Stomach (tissue), 8 donors: ENCODE measurements at regions not wholly inside any gene's neighbourhood (a gene's known extent, or its start where the extent isn't known, plus 50 kb on each side); places are given as distances from the start of the nearest gene placed in this dataset.

Source experiments
- DNase-seq, 2 donors: peaks; one replicate each; pipeline versions ENCODE4 v3.0.0 to v3.0.0-alpha.2; 2013 to 2019
- H3K27ac ChIP-seq, 5 donors: fragments of 200-600 bp in 4 of 5; sonication (generic) in 4 of 5; one replicate each; pipeline ENCODE4 v1.5.1; 2013 to 2019; ENCODE audit warnings: mild to moderate bottlenecking in 1 of 5, moderate library complexity in 1 of 5
- H3K27me3 ChIP-seq, 3 donors: fragments of 200-600 bp; sonication (generic); one replicate each; pipeline ENCODE4 v1.5.1; 2017 to 2019; ENCODE audit warnings: mixed run types in 1 of 3
- H3K36me3 ChIP-seq, 4 donors: fragments of 200-600 bp; sonication (generic); 1 replicate in 3 of 4; 2 replicates in 1 of 4; pipeline ENCODE4 v1.5.1; 2016 to 2019
- H3K4me1 ChIP-seq, 4 donors: fragments of 200-600 bp; sonication (generic); one replicate each; pipeline ENCODE4 v1.5.1; 2016 to 2019
- H3K4me3 ChIP-seq, 4 donors: fragments of 200-600 bp; sonication (generic) in 3 of 4; one replicate each; pipeline ENCODE4 v1.5.1; 2016 to 2019; ENCODE audit warnings: mild to moderate bottlenecking in 1 of 4
- H3K9me3 ChIP-seq, 4 donors: fragments of 200-600 bp; sonication (generic); one replicate each; pipeline ENCODE4 v1.5.1; 2016 to 2019
- CTCF ChIP-seq, 7 experiments: fragments of 450-650 bp in 4 of 7; fragments of 200-600 bp in 3 of 7; sonication (generic) in 3 of 7; IDR thresholded peaks; one replicate each; pipeline ENCODE4 v1.5.1; 2016 to 2019; ENCODE audit warnings: antibody characterized with exemption in 7 of 7, control low read depth in 2 of 7, mild to moderate bottlenecking in 1 of 7
- EP300 ChIP-seq: sonication (generic); formaldehyde crosslinking; IDR thresholded peaks from one replicate; pipeline ENCODE4 v1.6.1; 2017; ENCODE audit warnings: antibody characterized with exemption
- POLR2A ChIP-seq, 4 donors: fragments of 450-650 bp; IDR thresholded peaks; one replicate each; pipeline ENCODE4 v1.6.1; 2016; ENCODE audit warnings: antibody characterized with exemption in 4 of 4, control low read depth in 2 of 4, mild to moderate bottlenecking in 1 of 4, moderate library complexity in 1 of 4
- POLR2AphosphoS5 ChIP-seq, 3 donors: sonication (generic); formaldehyde crosslinking; IDR thresholded peaks; one replicate each; pipeline ENCODE4 v1.6.1; 2016; ENCODE audit warnings: antibody characterized with exemption in 3 of 3
- WGBS, 5 donors: extraction: QIAGEN DNeasy Blood & Tissue Kit in 3 of 5; methylation state at CpG; one replicate each; pipeline versions ENCODE4 v1.1.5 to v1.1.7; 2013 to 2018; 5-methylcytosine and 5-hydroxymethylcytosine counted together
- intact Hi-C: fragments of 100-400 bp; cut with DNase I; formaldehyde crosslinking; loops from one replicate; pipeline ENCODE4 v1.15.1; 2023; ENCODE audit warnings: low total_unique reads
- donor health status: healthy with polysubstance abuse.
- donor health status: Bipolar disorder and iron deficiency.
- donor health status: healthy.

- Histone ChIP-seq H3K36me3 (no peaks in the 10 kb centered on the region), H3K27me3 (no peaks in the 10 kb centered on the region), H3K9me3 (peaks cover 0 to 22% (median 8%) of the 10 kb centered on the region in 4 donors), H3K4me1 (no peaks in the 10 kb centered on the region), H3K27ac (no peak overlapping the region), H3K4me3 (no peak overlapping the region)
- TF ChIP-seq POLR2A (IDR thresholded peaks at IDR 0.05) (no peak), EP300 (no peak), CTCF (IDR thresholded peaks at IDR 0.05) (no peak), POLR2AphosphoS5 (IDR thresholded peaks at IDR 0.05) (no peak)
- no peak for DNase-seq
- intact Hi-C loops: no loop called here
- 73 to 77% (median 74%) methylated on average over 4 of the region's 4 CpGs for WGBS, 5 donors
These were observed 381.0 kb upstream of the TPK1 start for GRCh38 chr7:145216866-145217265.

- Histone ChIP-seq H3K4me3 (no peak overlapping the region), H3K27me3 (no peaks in the 10 kb centered on the region), H3K9me3 (peaks cover 0 to 8% (median 3%) of the 10 kb centered on the region in 4 donors), H3K27ac (no peak overlapping the region), H3K36me3 (no peaks in the 10 kb centered on the region), H3K4me1 (no peaks in the 10 kb centered on the region)
- intact Hi-C loops: no loop called here
- 54 to 70% (median 67%) methylated on average over 6 of the region's 6 CpGs for WGBS, 5 donors
- DNase-seq: peak in 1 of 2 donors; percentile 1
- no peak for TF ChIP-seq POLR2A (IDR thresholded peaks at IDR 0.05)
These were observed 376.2 kb upstream of the TPK1 start for GRCh38 chr7:145212050-145212449.

- Histone ChIP-seq H3K4me1 (no peaks in the 10 kb centered on the region), H3K27me3 (no peaks in the 10 kb centered on the region), H3K27ac (no peak overlapping the region), H3K36me3 (no peaks in the 10 kb centered on the region), H3K9me3 (peaks cover 0 to 8% (median 3%) of the 10 kb centered on the region in 4 donors), H3K4me3 (no peak overlapping the region)
- 47 to 60% (median 50%) methylated on average over 2 of the region's 2 CpGs for WGBS, 5 donors
- no peak for DNase-seq
- no peak for TF ChIP-seq POLR2A (IDR thresholded peaks at IDR 0.05)
- no peak for TF ChIP-seq POLR2AphosphoS5 (IDR thresholded peaks at IDR 0.05)
- no peak for TF ChIP-seq CTCF (IDR thresholded peaks at IDR 0.05)
- no peak for TF ChIP-seq EP300
- intact Hi-C loops: no loop called here
These were observed 375.4 kb upstream of the TPK1 start for GRCh38 chr7:145211211-145211610.

- no peak for TF ChIP-seq POLR2A (IDR thresholded peaks at IDR 0.05)
- no peak for TF ChIP-seq EP300
- no peak for TF ChIP-seq POLR2AphosphoS5 (IDR thresholded peaks at IDR 0.05)
- no peak for TF ChIP-seq CTCF (IDR thresholded peaks at IDR 0.05)
- no peaks in the 10 kb centered on the region for H3K27me3 ChIP-seq
- DNase-seq: no peak
- H3K9me3 ChIP-seq: peaks cover 0 to 4% (median 0%) of the 10 kb centered on the region in 4 donors
- intact Hi-C loops: no loop called here
- no peak overlapping the region for H3K4me3 ChIP-seq
- no peak overlapping the region for H3K27ac ChIP-seq
- no peaks in the 10 kb centered on the region for H3K4me1 ChIP-seq
- WGBS, 5 donors: 80 to 87% (median 84%) methylated on average over 4 of the region's 4 CpGs
- no peaks in the 10 kb centered on the region for H3K36me3 ChIP-seq
These were observed 358.1 kb upstream of the TPK1 start for GRCh38 chr7:145193951-145194350.

- Histone ChIP-seq H3K4me3 (no peak overlapping the region), H3K9me3 (peaks cover 0 to 4% (median 0%) of the 10 kb centered on the region in 4 donors), H3K27ac (no peak overlapping the region), H3K27me3 (no peaks in the 10 kb centered on the region), H3K4me1 (no peaks in the 10 kb centered on the region), H3K36me3 (no peaks in the 10 kb centered on the region)
- WGBS, 5 donors: 59 to 86% (median 82%) methylated on average over 2 of the region's 2 CpGs
- DNase-seq: no peak
- intact Hi-C loops: no loop called here
- no peak for TF ChIP-seq EP300
- TF ChIP-seq CTCF (IDR thresholded peaks at IDR 0.05): no peak
- no peak for TF ChIP-seq POLR2A (IDR thresholded peaks at IDR 0.05)
- no peak for TF ChIP-seq POLR2AphosphoS5 (IDR thresholded peaks at IDR 0.05)
These were observed 349.1 kb upstream of the TPK1 start for GRCh38 chr7:145184956-145185355.
